ENCODE measurements at regions not wholly inside any gene's neighbourhood (a gene's known extent, or its start where the extent isn't known, plus 50 kb on each side); places are given as distances from the start of the nearest gene placed in this dataset.
"Not testable (repeated sequence)": the region's sequence is repeated elsewhere in the genome, so short reads cannot be mapped to it uniquely, and the experiment has no call there.

DNA sequence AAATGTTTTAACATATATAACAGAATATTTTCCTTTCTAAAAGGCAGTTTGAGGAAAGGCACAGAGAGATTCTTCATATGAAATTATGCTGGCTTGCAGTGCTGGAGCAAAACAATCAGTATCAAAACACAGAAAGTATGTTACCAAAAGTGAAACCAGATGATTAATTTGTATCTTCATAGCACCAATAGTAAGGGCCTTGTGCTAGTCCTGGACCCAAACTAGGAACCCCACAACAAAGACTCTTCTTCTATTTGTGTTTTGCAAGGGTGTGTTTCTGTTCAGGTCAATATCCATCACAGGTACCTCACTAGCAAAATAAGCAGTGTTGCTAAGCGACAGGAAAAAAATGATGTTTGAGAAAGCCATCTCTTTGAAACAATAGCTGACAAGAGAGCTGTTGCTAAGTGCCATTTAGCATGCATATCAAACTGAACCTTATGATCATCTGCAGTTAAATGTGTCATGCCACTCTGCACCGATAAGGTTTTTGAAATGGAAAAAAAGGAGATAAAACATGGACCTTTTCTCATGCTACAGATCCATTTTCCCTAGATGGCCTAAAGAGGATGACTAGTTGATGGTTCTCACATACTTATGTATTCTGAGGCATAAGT is 196.2 kb upstream of the ALG10 start:
- intact Hi-C loops (cut with micrococcal nuclease), result no loop called here

GRCh38 chr12:33828326-33828725 is 194.0 kb upstream of the ALG10 start:
- intact Hi-C loops (cut with micrococcal nuclease), result no loop called here

DNA sequence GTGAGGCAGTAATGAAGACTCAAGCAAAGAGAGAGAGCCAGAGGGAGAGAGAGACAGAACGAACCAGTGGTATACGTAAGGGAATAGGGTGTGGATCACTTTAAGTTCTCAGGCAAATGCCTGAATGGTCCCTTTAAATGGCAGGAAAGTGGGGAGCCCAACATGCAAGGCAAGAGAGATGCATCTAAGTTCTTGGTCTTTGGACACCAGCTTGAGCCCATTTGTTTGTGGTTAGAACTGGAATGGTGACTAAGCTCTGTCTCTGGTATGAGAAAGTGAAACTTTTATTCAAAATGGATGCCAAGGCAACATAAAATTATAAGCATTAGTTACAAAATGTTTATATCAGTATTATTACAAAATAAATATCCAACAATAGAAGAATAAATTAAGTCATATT is 192.2 kb upstream of the ALG10 start:
- intact Hi-C loops (cut with micrococcal nuclease), result no loop called here

- intact Hi-C loops (cut with micrococcal nuclease), result no loop called here
These were observed 189.4 kb upstream of the ALG10 start for GRCh38 chr12:33832900-33833299.

GRCh38 chr12:33834672-33835071 is 187.6 kb upstream of the ALG10 start:
- intact Hi-C loops (cut with micrococcal nuclease), result no loop called here

- intact Hi-C loops (cut with micrococcal nuclease), result no loop called here
These were observed 145.7 kb upstream of the ALG10 start for GRCh38 chr12:33876618-33877017.

GRCh38 chr12:33892425-33892824 is 129.9 kb upstream of the ALG10 start:
- intact Hi-C loops (cut with micrococcal nuclease), result no loop called here

DNA sequence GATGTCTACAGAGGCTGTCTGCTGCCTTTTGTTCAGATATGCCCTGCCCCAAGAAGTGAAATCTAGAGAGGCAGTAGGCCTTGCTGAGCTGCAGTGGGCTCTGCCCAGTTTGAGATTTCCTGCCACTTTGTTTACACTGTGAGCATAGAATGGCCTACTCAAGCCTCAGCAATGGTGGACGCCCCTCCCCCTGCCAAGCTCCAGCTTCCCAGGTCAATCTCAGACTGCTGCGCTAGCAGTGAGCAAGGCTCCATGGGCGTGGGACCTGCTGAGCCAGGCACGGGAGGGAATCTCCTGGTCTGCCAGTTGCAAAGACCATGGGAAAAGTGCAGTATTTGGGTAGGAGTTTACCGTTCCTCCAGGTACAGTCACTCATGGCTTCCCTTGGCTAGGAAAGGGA is 101.8 kb upstream of the ALG10 start:
- intact Hi-C loops (cut with micrococcal nuclease), result not testable (repeated sequence)

DNA sequence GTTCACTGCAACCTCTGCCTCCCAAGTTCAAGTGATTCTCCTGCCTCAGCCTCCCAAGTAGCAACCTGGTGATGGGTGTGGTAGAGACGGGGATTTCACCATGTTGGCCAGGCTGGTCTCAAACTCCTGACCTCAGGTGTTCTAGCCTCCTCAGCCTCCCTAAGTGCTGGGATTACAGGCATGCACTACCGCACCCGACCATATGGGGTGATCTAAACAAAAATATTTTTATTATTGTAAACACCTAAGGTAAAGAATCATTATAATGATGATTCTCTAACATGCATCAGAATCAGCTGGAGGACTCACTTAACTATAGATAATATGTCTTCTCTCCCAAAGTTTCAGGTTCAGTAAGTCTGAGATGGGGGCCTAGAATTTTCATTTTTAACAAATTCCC is 96.2 kb upstream of the ALG10 start:
- intact Hi-C loops (cut with micrococcal nuclease), result no loop called here

- intact Hi-C loops (cut with micrococcal nuclease), result not testable (repeated sequence)
These were observed 84.6 kb upstream of the ALG10 start for GRCh38 chr12:33937669-33938068.

DNA sequence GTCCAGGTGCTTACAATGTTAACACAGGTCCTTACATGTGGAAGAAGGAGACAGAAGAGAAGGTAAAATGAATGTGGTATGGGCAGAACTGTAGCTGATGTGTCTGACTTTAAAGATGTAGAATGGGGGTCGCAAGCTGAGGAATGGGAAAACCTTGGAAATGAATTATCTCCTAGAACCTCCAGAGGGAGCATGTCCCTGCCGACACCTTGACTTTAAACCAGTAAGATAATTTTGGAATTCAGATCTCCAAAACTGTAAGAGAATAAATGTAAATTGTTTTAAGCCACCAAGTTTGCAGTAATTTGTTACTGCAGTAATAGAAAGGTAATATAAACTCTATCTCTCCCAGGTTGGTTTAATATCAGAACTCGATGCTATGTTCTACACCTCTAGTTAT is 80.1 kb upstream of the ALG10 start:
- intact Hi-C loops (cut with micrococcal nuclease), result no loop called here

- intact Hi-C loops (cut with micrococcal nuclease), result no loop called here
These were observed 77.4 kb upstream of the ALG10 start for GRCh38 chr12:33944703-33945437.

DNA sequence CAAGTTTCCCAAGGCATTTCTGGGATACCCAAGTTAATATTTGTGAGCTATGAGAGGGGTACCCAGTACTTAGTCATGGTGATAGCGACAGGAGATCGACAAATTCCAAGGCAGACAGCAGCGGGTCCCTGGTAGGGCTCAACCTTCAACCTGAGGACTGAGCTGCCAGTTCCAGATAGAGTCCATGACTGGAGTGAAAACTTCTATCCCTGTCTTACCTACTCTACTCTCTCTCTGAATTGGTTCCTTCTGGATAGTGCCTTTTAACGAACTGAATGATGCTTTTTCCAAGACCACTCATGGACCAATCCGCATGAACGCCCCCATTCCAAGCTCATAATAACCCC is 76.9 kb upstream of the ALG10 start:
- intact Hi-C loops (cut with micrococcal nuclease), result no loop called here

DNA sequence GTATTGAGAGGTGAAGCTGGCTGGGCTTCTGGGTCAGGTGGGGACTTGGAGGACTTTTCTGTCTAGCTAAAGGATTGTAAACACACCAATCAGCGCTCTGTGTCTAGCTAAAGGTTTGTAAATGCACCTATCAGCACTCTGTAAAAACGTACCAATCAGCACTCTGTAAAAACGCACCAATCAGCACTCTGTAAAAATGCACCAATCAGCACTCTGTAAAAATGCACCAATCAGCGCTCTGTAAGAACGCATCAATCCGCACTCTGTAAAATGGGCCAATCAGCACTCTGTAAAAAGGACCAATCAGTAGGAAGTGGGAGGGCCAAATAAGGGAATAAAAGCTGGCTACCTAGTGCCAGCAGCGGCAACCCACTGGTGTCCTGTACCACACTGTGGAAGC is 56.1 kb upstream of the ALG10 start:
- intact Hi-C loops (cut with micrococcal nuclease), result not testable (repeated sequence)

DNA sequence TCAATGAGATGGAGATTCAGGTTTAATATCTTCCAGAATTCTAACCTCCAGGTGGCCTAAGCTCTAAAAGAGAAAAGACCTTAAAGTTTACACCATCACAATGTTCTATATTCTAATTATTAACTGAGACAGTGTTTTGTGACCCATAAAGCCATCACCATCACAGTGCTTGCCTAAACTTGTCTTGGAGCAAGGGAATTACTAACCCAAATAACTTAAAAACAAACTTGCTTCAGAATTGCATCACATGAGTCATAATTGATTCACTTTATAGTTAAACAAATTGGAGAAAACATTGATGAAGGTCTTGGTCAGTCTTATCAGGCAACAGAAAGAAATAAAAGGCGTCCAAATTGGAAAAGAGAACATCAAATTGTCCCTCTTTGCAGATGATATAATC is 54.5 kb upstream of the ALG10 start:
- intact Hi-C loops (cut with micrococcal nuclease), result no loop called here

Data from T-helper 1 cell treated with Interleukin-12 subunit alpha and Interleukin-12 subunit beta and Interleukin-4 antibody, amounts not matched to agents 30 ng/mL and 1 ng/mL, for 36 hours (primary cell).